Transverse colon (tissue), 4 donors: ENCODE measurements at regions not wholly inside any gene's neighbourhood (a gene's known extent, or its start where the extent isn't known, plus 50 kb on each side); places are given as distances from the start of the nearest gene placed in this dataset.

ENCODE experiments used
- DNase-seq: peaks from one replicate; pipeline ENCODE4 v3.0.0-alpha.2; 2019
- H3K27ac ChIP-seq, 4 donors: fragments of 200-600 bp; sonication (generic); 2 replicates each; pipeline ENCODE4 v1.5.1; 2016 to 2018; ENCODE audit warnings: inconsistent platforms in 4 of 4
- H3K27me3 ChIP-seq: fragments of 200-600 bp; sonication (generic); 2 replicates; pipeline ENCODE4 v1.5.1; 2017; ENCODE audit warnings: inconsistent platforms
- H3K36me3 ChIP-seq, 4 donors: fragments of 200-600 bp; sonication (generic); 2 replicates each; pipeline ENCODE4 v1.5.1; 2017 to 2019; ENCODE audit warnings: inconsistent platforms in 4 of 4
- H3K4me1 ChIP-seq, 4 donors: fragments of 200-600 bp; sonication (generic); 2 replicates each; pipeline ENCODE4 v1.5.1; 2017 to 2020; ENCODE audit warnings: inconsistent platforms in 4 of 4
- H3K4me3 ChIP-seq, 4 donors: fragments of 200-600 bp; sonication (generic); 1 replicate in 1 of 4; 2 replicates in 3 of 4; pipeline versions ENCODE4 v1.5.1 to v1.6.1; 2017 to 2019; ENCODE audit warnings: inconsistent platforms in 4 of 4
- H3K9me3 ChIP-seq, 2 donors: fragments of 200-600 bp; sonication (generic); 2 replicates each; pipeline ENCODE4 v1.5.1; 2017 to 2019; ENCODE audit warnings: inconsistent platforms in 2 of 2
- EP300 ChIP-seq: sonication (generic); formaldehyde crosslinking; IDR thresholded peaks from one replicate; pipeline ENCODE4 v1.6.1; 2017; ENCODE audit warnings: antibody characterized with exemption, low read depth
- POLR2A ChIP-seq: fragments of 450-650 bp; IDR thresholded peaks from one replicate; pipeline ENCODE4 v1.6.1; 2016; ENCODE audit warnings: antibody characterized with exemption, mild to moderate bottlenecking, moderate library complexity
- POLR2AphosphoS5 ChIP-seq, 3 donors: sonication (generic); formaldehyde crosslinking; IDR thresholded peaks; one replicate each; pipeline ENCODE4 v1.6.1; 2016; ENCODE audit warnings: antibody characterized with exemption in 3 of 3
- WGBS, 2 donors: methylation state at CpG; one replicate each; pipeline ENCODE4 v1.1.5; 2018; ENCODE audit warnings: low coverage in 1 of 2; 5-methylcytosine and 5-hydroxymethylcytosine counted together
- in situ Hi-C, 4 donors: fragments of 200-750 bp; cut with MboI; loops; one replicate each; pipeline versions ENCODE4 v1.15.0 to v1.15.1; 2017; ENCODE audit warnings: low sequenced_read_pairs in 3 of 4, low pct_ligation_motif_present in 1 of 4, low pct_unique_long_range_greater_than_20kb in 1 of 4
- intact Hi-C: fragments of 100-400 bp; cut with DNase I; formaldehyde crosslinking; loops from one replicate; pipeline ENCODE4 v1.15.1; 2023; ENCODE audit warnings: low total_unique reads
- TF ChIP-seq, protein P1 (sequence below), 5 experiments: fragments of 200-600 bp in 3 of 5; fragments of 450-650 bp in 2 of 5; sonication (generic) in 3 of 5; IDR thresholded peaks; 1 replicate in 2 of 5; 2 replicates in 3 of 5; pipeline ENCODE4 v1.5.1; 2016 to 2017; ENCODE audit warnings: antibody characterized with exemption in 5 of 5, inconsistent platforms in 3 of 5, mild to moderate bottlenecking in 2 of 5, moderate library complexity in 1 of 5

DNA sequence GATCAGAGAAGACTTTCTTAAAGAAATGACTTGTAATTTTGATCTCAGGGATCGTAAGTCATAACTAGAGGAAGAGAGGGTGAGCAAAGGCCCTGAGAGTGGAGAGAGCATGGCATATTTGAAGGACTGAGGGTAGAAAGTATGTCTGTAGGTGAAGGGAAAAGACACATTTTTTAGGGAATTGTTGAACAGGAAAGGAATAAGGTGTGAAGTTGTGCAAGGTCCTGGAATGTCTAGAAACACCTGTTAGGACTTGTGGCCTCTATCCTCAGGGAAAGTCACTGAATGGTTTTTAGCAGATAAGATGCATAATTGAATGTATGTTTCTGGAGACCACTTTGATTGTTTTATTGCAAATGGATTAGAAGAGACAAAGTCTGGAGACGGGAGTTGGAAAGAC, 62.5 kb upstream of the ACTR3 start:
- Histone ChIP-seq H3K4me3 (no peak overlapping the region), H3K9me3 (no peaks in the 10 kb centered on the region), H3K36me3 (no peaks in the 10 kb centered on the region), H3K27me3 (no peaks in the 10 kb centered on the region), H3K27ac (no peak overlapping the region), H3K4me1 (no peaks in the 10 kb centered on the region)
- intact Hi-C loops (no loop called here), in situ Hi-C loops (no loop called here)
- no peak for DNase-seq
- TF ChIP-seq, protein P1, sequence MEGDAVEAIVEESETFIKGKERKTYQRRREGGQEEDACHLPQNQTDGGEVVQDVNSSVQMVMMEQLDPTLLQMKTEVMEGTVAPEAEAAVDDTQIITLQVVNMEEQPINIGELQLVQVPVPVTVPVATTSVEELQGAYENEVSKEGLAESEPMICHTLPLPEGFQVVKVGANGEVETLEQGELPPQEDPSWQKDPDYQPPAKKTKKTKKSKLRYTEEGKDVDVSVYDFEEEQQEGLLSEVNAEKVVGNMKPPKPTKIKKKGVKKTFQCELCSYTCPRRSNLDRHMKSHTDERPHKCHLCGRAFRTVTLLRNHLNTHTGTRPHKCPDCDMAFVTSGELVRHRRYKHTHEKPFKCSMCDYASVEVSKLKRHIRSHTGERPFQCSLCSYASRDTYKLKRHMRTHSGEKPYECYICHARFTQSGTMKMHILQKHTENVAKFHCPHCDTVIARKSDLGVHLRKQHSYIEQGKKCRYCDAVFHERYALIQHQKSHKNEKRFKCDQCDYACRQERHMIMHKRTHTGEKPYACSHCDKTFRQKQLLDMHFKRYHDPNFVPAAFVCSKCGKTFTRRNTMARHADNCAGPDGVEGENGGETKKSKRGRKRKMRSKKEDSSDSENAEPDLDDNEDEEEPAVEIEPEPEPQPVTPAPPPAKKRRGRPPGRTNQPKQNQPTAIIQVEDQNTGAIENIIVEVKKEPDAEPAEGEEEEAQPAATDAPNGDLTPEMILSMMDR (IDR thresholded peaks at IDR 0.05): no peak
- no peak for TF ChIP-seq POLR2A
- TF ChIP-seq EP300: no peak
- TF ChIP-seq POLR2AphosphoS5 (IDR thresholded peaks at IDR 0.05): no peak
- 92 to 97% methylated on average over 2 of the region's 2 CpGs for WGBS, 2 donors

DNA sequence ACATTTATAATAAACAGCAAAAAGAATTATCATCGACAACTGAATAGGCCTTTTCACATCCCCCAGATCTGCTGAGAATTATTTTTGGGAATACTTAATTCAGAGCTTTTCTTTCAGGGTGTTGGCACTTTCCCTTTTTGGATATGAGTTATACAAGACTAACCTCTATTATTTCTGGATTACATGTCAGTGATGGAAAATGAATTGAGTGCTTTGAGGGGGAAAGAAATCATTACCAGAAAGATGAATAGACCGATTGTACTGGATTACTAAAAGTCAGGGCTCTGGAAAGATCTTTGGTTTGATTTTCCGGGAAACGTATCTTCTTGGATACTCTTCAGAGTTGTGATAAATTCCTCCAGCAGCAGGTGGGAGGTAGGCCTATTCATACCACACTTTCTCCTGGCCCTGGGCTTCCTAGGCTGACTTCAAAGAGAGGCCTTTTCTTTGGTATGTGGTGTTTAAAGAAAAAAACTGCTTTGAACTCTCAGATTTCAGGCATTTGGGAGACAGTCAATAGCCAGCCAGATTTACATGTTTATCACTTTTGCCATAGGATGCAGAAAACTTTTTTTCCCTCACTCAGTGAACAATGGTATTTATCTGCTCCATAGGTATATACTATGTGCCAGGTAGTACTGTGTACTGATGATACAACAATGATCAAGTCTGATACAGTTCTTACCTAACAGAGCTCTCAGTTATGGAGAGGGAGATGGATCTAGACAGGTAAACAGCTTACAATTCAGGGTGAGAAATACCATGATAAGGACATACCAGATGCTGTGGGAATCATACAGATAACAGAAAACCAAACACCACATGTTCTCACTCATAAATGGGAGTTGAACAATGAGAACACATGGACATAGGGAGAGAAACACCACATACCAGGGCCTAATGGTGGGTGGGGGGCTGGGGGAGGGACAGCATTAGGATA, 63.3 kb upstream of the ACTR3 start:
- H3K9me3 ChIP-seq: no peaks in the 10 kb centered on the region
- H3K4me3 ChIP-seq: no peak overlapping the region
- 88 to 94% methylated on average over 3 to 4 of the region's 4 CpGs for WGBS, 2 donors
- no peaks in the 10 kb centered on the region for H3K27me3 ChIP-seq
- intact Hi-C loops (no loop called here), in situ Hi-C loops (no loop called here)
- DNase-seq: no peak
- no peaks in the 10 kb centered on the region for H3K36me3 ChIP-seq
- no peak overlapping the region for H3K27ac ChIP-seq
- H3K4me1 ChIP-seq: no peaks in the 10 kb centered on the region
- TF ChIP-seq, protein P1 (IDR thresholded peaks at IDR 0.05): no peak
- TF ChIP-seq POLR2A (no peak), POLR2AphosphoS5 (IDR thresholded peaks at IDR 0.05) (no peak), EP300 (no peak)

DNA sequence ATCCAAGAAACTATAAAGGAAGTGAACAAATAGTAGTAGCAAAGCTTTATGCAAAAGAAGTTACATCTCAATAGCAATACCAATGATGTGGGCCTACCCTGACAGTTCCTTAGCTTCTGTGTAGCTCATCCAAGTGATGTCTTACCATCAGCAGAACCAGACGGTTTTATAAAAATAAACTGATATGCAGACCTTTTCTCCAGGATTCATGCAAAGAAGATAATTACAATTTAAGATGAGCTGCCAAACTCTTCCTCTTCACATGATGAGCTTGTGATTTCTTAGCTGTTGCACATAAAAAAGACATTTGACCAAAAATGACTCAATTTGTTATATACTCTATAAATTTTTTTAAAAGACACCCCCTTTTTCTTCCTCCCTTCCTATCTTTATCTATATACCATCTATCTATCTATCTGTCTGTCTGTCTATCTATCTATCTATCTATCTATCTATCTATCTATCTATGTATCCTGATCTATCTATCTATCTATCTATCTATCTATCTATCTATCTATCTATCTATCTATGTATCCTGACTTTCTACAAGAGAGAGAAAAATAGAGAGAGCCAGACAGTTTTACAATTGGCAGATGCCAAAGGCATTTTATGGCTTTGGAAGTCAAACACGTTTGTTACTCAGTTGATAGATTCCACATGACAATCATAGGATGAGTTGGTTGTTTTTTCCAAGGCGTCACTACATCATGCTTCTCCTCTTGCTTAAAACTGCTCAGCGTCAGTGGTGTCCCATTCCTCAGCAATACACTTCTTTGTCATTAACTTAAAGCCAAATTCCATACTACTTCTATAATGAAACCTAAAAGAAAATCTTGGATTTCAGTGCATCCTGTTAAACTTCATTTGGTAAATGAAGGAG, 65.9 kb upstream of the ACTR3 start:
- TF ChIP-seq POLR2A (no peak), EP300 (no peak), POLR2AphosphoS5 (IDR thresholded peaks at IDR 0.05) (no peak)
- TF ChIP-seq, protein P1 (IDR thresholded peaks at IDR 0.05): no peak
- no peak for DNase-seq

More for the DNA sequence above, 65.9 kb upstream of the ACTR3 start:
- in situ Hi-C loops: no loop called here
- intact Hi-C loops: no loop called here
- H3K27me3 ChIP-seq: no peaks in the 10 kb centered on the region
- no peaks in the 10 kb centered on the region for H3K9me3 ChIP-seq
- H3K4me1 ChIP-seq: peaks cover 0 to 6% (median 3%) of the 10 kb centered on the region in 4 donors
- no peak overlapping the region for H3K4me3 ChIP-seq
- H3K27ac ChIP-seq: no peak overlapping the region
- 70 to 93% methylated on average over 2 to 4 of the region's 4 CpGs for WGBS, 2 donors
- no peaks in the 10 kb centered on the region for H3K36me3 ChIP-seq
